GM21423 (cell line): ENCODE measurements at regions not wholly inside any gene's neighbourhood (a gene's known extent, or its start where the extent isn't known, plus 50 kb on each side); places are given as distances from the start of the nearest gene placed in this dataset.

ENCODE experiments used
- ATAC-seq: cut with Tn5 transposase; IDR thresholded peaks from one replicate; pipeline ENCODE4 v1.9.1; 2021; ENCODE audit warnings: mild to moderate bottlenecking, moderate library complexity; ENCODE audit not compliant: unreplicated experiment

- no peak for ATAC-seq
These were observed 501.8 kb upstream of the HS6ST1 start for GRCh38 chr2:128820452-128820851.

DNA sequence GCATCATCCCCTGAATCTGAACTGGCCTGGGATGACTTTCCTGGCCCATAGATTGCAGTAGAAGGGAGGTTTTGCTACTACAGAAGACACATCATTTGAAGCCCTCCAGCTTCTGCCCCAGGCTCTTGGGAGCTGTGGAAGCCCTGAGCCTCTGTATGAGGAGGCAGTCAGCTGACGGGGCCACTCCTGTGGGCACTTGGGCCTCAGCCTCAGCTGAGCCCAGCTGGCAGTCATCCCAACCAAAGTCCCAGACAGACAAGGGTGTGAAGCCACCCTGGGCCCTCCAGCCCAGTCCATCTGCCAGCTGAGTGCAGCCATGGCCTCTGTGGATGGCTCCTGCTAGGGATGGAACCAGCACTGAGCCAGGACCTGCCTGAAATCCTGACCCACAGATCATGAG is 502.3 kb upstream of the HS6ST1 start:
- ATAC-seq: no peak

- no peak for ATAC-seq
These were observed 514.4 kb upstream of the HS6ST1 start for GRCh38 chr2:128832946-128833663.

GRCh38 chr2:128833664-128834027 is 515.0 kb upstream of the HS6ST1 start:
- ATAC-seq: no peak

GRCh38 chr2:128834207-128834879 is 515.7 kb upstream of the HS6ST1 start:
- ATAC-seq: no peak

DNA sequence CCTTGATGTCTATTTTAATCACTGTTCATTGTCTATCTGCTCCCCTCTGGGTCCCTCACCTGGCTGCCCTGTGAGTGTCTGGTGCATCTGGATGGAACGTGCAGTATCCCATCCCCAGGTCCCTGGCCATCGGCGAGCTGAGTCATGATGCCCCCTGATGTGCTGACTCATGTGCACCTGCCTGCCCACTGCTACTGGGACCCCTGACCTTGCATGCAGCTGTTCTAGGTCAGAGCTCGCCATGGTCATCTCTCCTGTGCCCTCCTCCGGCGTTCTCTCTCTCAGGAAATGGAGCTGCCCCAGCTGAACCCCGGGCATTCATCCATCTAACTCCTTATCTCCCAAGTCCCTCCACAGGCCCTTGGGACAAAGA is 516.2 kb upstream of the HS6ST1 start:
- no peak for ATAC-seq

DNA sequence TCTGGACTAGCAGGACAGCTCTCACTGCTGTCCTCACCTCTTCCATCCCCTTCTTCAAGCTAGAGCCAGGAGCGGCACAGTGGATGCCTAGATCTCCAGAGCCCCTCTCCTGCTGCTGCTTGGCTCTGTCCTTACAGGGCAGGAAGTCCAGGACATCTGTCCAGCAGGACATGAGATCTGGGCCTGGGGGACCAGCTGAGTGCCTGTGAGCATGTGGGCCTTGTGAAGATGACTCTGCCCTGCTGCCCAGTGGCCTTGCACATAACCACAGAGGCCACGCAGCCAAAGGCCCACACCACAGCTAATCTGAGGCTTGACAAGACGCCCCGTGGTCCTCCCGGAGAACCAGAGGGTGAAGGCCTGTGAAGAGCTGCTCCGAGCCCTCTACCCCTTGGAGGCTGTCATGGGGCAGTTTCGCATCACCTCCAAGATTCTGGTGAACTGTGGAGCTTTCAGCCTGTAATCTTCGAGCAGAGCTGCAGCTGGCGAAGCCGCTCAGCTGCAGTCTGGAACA is 516.7 kb upstream of the HS6ST1 start:
- no peak for ATAC-seq

GRCh38 chr2:128835974-128836373 is 517.3 kb upstream of the HS6ST1 start:
- ATAC-seq: no peak

DNA sequence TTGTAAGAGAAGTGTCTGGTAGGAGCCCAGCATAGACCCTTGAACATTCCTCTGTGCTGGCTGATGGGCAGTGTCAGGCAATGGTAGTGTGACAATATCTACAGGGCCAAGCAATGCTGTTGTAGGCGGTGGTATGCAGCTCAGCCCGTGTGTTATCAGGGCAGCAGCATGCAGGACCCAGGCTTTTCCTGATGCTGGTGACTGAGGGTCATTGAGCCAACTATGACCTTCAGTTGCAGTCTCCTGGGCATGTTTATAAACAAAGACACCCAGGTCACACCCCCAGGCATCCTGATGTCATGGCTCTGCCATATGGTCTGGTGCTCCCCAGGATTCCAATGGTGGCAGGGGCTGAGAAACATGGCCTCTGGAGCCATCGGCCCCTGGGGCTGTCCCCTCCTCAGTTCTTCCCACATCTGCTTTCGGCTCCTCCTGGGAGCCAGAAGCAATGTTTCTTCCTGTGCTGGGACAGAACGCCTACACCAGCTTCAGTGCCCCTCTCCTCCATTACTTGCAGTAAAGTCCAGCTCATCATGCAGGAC is 518.0 kb upstream of the HS6ST1 start:
- ATAC-seq: no peak

- ATAC-seq: no peak
These were observed 519.6 kb upstream of the HS6ST1 start for GRCh38 chr2:128838244-128838643.

DNA sequence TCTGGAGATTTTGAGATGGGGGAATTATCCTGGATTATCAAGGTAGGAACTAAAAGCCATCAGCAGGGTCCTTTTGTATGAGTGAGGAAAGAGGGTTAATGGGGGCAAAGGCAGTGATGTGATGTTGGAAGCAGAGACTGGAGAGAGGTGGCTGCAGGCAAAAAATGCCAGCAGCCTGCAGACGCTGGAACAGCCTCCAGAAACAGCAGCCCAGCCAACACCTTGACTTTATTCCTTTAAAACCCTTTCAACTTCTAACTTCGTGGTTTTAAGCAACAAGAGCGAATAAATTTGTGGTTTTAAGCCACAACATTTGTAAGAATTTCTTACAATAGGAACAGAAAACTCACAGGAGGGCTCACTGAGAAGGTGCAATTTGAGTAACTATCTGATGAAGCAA is 523.1 kb upstream of the HS6ST1 start:
- ATAC-seq: no peak

DNA sequence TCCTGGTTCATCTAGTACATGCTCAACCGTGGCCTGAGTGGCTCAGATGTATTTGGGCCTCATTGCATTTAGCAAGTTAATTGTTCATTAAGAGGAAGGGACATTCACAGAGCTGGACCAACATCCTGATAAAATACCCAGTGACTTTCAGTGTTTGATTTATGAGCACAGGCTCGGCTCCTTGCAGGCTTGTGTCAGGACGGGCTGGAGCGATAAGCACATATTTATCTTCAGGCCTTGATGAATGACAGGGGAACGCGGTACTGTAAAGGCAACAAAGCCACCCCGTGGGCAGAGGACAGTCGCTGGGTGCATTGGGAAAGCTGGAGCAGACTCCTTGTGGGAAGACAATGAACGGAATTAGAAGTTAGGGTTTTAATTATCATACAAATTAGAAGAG is 548.6 kb upstream of the HS6ST1 start:
- no peak for ATAC-seq

- no peak for ATAC-seq
These were observed 549.4 kb upstream of the HS6ST1 start for GRCh38 chr2:128867936-128868636.

DNA sequence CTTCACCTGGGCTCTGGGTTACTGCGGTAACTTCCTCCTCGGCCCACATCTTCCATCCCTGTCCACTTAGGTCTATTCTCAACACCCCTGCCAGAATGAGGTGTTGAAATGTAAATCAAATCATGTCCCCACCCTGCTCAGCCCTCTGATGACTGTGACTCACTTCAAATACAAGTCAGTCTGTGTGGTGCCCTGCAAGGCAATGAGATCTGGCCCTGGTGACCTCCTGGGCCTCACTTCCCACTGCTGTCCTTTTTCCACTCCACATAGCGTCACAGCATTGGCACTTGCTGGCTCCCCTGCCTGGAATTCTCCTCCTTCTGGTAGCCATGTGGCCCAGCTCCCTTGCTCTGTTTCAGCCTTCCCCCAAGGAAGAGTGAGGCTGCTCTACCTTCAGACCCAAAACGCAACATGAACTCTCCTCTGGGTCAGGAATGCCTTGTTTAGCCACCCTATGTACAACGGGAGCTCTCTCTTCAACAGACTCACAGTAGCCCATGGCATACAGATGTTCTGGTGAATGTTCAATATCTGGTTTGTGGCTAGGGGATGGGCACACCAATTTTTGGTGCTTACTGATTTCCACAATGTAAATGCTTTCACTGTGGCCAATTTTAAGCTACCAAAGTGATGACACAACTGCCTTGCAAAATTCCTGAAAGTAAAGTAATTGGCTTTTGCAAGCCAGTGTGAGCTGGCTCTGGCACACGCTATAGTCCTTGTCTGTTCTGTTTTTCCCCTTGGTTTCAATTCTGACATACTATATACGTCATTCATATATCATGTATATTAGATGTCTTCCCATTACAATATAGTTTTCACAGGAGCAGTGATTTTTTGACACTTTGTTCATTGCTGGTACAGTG is 550.3 kb upstream of the HS6ST1 start:
- ATAC-seq: no peak

DNA sequence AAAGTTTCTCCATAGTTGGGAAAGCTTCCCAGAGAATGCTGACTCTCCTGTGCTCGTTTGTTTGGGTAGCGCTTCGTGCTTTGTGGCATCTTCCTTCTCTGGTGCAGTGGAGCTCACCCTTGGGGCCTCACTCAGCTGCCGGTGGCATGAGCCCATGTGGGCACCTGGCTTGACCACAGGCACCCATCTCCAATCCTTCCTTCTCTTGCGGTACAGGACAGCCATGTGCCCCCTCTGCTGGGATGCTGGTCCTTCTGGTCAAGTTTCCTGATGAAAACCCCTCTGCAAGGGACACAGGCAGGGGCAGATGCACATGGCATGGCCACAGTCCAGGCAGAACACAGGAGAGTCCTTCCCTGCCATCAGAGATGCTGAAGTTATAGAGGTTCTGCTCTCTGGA is 555.9 kb upstream of the HS6ST1 start:
- no peak for ATAC-seq

- ATAC-seq: no peak
These were observed 558.6 kb upstream of the HS6ST1 start for GRCh38 chr2:128876986-128877983.

GRCh38 chr2:128879161-128879560 is 560.5 kb upstream of the HS6ST1 start:
- no peak for ATAC-seq

DNA sequence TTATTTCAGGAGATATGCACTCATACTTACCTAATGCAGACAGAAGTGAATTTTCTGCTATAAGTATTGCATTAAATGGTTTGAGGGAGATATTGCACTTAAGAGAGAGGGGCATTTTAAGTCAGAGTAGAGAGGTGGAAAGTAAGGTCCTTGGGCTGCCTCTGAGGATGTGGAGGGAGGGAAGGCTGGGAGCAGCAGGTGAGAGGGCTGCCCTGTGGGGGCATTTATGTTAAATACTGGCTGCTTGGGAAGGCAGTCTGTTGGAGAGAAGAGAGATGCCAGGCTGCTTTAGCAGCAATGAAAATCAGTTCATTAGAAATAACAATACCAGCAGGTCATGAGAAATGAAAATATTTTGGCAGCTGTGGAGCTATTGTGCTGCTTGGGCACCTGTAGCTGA is 576.2 kb upstream of the HS6ST1 start:
- ATAC-seq: no peak

DNA sequence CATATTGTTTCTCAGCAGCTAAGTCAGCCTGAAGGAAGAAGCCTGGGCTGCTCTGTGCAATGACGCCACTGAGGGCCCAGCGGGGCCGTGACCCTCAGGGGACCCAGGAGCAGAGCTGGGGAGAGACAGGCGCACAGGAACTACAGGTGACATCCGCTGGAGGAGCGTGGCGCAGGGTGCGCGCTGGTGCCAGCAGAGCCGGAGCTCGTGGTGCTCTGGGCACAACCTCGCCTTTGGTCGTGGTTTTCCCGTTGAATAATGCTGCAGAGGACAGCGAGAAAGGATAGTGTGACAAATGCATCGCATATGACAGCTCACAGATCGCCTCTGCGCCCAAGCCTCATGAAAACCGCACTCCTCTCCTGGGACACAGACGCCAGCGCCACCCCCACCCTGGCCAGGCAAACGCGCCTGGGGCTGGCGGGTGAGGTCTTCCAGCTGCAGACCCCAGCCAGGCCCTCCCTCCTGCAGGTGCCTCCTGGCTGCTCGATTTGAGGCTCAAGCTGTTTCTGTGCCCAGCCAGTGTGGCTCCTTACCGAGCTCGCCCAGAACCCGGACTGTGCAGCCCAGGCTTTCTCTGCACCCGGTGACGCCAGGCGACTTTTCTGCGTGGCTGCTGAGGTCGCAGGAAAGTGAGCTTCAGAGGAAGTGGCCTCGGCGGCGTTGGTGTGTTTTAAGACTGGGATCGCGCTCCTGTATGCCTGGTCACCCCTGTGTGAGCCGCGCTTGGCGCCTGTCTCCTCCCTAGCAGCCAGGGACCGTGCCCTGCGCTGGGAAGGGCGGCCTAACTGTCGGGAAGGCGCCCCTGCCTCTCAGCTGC is 583.1 kb upstream of the HS6ST1 start:
- ATAC-seq: no peak
